Hepatocyte (in vitro differentiated cells): ENCODE measurements at regions not wholly inside any gene's neighbourhood (a gene's known extent, or its start where the extent isn't known, plus 50 kb on each side); places are given as distances from the start of the nearest gene placed in this dataset.

Experiments
- EZH2 ChIP-seq: fragments of 200-600 bp; sonication (generic); IDR thresholded peaks from 2 replicates; pipeline ENCODE4 v1.6.1; 2016; ENCODE audit warnings: antibody characterized with exemption, mild to moderate bottlenecking, borderline replicate concordance
- EZH2phosphoT487 ChIP-seq: fragments of 200-600 bp; sonication (generic); IDR thresholded peaks from one replicate; pipeline ENCODE4 v1.6.1; 2018; ENCODE audit warnings: antibody characterized with exemption, mild to moderate bottlenecking, low read depth, moderate library complexity; ENCODE audit not compliant: unreplicated experiment, severe bottlenecking
- TF ChIP-seq, protein P1 (sequence below): fragments of 200-600 bp; sonication (generic); IDR thresholded peaks from 2 replicates; pipeline ENCODE4 v1.5.1; 2016; ENCODE audit warnings: antibody characterized with exemption, mild to moderate bottlenecking; ENCODE audit not compliant: poor library complexity

DNA sequence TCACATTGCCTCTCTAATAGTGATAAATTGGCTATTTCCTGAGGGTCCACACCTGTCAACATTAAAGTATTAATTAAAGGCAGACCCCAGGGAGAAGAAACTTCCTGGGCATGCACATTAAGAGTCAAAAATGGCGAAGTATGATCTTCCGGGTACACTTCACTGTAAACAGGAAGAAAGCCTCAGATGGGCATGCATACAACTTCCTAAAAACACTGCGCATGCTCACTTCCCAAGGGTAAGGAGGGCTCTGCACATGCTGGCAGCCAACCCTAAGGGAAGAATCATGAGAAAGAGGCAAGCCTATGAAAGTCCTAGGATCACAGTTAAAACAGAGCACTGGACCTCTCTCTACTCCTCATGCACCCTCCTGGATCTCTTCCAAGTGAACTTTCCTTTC is 80.1 kb upstream of the IMMP2L start:
- TF ChIP-seq, protein P1, sequence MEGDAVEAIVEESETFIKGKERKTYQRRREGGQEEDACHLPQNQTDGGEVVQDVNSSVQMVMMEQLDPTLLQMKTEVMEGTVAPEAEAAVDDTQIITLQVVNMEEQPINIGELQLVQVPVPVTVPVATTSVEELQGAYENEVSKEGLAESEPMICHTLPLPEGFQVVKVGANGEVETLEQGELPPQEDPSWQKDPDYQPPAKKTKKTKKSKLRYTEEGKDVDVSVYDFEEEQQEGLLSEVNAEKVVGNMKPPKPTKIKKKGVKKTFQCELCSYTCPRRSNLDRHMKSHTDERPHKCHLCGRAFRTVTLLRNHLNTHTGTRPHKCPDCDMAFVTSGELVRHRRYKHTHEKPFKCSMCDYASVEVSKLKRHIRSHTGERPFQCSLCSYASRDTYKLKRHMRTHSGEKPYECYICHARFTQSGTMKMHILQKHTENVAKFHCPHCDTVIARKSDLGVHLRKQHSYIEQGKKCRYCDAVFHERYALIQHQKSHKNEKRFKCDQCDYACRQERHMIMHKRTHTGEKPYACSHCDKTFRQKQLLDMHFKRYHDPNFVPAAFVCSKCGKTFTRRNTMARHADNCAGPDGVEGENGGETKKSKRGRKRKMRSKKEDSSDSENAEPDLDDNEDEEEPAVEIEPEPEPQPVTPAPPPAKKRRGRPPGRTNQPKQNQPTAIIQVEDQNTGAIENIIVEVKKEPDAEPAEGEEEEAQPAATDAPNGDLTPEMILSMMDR: no peak
- no peak for TF ChIP-seq EZH2
- no peak for TF ChIP-seq EZH2phosphoT487
